Neuronal stem cell (in vitro differentiated cells): ENCODE measurements at regions not wholly inside any gene's neighbourhood (a gene's known extent, or its start where the extent isn't known, plus 50 kb on each side); places are given as distances from the start of the nearest gene placed in this dataset.

Experiments
- DNase-seq: peaks from one replicate; pipeline ENCODE4 v3.0.0-alpha.2; 2013; ENCODE audit warnings: low spot score
- H2AFZ ChIP-seq: one replicate; pipeline ENCODE4 v1.6.1; 2013; ENCODE audit warnings: mild to moderate bottlenecking, low read length, inconsistent platforms
- H2AK5ac ChIP-seq: 2 replicates; pipeline ENCODE4 v1.6.1; 2013; ENCODE audit warnings: low read depth, mild to moderate bottlenecking, inconsistent platforms, low read length, moderate library complexity, mixed read lengths
- H2BK120ac ChIP-seq: 2 replicates; pipeline ENCODE4 v1.6.1; 2013; ENCODE audit warnings: low read depth, mild to moderate bottlenecking, inconsistent platforms, low read length, moderate library complexity, mixed read lengths
- H2BK12ac ChIP-seq: one replicate; pipeline ENCODE4 v1.6.1; 2013; ENCODE audit warnings: low read length, inconsistent platforms
- H2BK15ac ChIP-seq: 2 replicates; pipeline ENCODE4 v1.6.1; 2013; ENCODE audit warnings: mild to moderate bottlenecking, low read length, inconsistent platforms, mixed read lengths
- H2BK5ac ChIP-seq: one replicate; pipeline ENCODE4 v1.6.1; 2013; ENCODE audit warnings: inconsistent platforms, mild to moderate bottlenecking, low read length, moderate library complexity
- H3K14ac ChIP-seq: one replicate; pipeline ENCODE4 v1.6.1; 2013; ENCODE audit warnings: low read length, inconsistent platforms
- H3K18ac ChIP-seq: 2 replicates; pipeline ENCODE4 v1.6.1; 2013; ENCODE audit warnings: low read length, inconsistent platforms
- H3K23ac ChIP-seq: 2 replicates; pipeline ENCODE4 v1.6.1; 2013; ENCODE audit warnings: low read depth, mild to moderate bottlenecking, mixed read lengths, low read length, inconsistent platforms; ENCODE audit not compliant: poor library complexity
- H3K27ac ChIP-seq: replicated peaks from 3 replicates; pipeline ENCODE4 v1.5.1; 2013; ENCODE audit warnings: low read length, inconsistent platforms
- H3K27me3 ChIP-seq, 3 experiments: 2 replicates each; pipeline ENCODE4 v1.6.1; 2013; ENCODE audit warnings: low read length in 3 of 3, mild to moderate bottlenecking in 2 of 3, inconsistent platforms in 1 of 3, low read depth in 1 of 3, mixed read lengths in 1 of 3, moderate library complexity in 1 of 3; ENCODE audit not compliant: control insufficient read depth in 3 of 3, insufficient read depth in 3 of 3
- H3K36me3 ChIP-seq, 2 donors: replicated peaks in 1 of 2; 2 replicates each; pipeline ENCODE4 v1.6.1; 2013; ENCODE audit warnings: low read length in 2 of 2; ENCODE audit not compliant: control insufficient read depth in 2 of 2, insufficient read depth in 2 of 2
- H3K4ac ChIP-seq: 2 replicates; pipeline ENCODE4 v1.6.1; 2013; ENCODE audit warnings: inconsistent platforms, mild to moderate bottlenecking, low read length, moderate library complexity
- H3K4me1 ChIP-seq, 2 donors: 1 replicate in 1 of 2; 2 replicates in 1 of 2; pipeline ENCODE4 v1.6.1; 2013; ENCODE audit warnings: low read length in 2 of 2, low read depth in 1 of 2; ENCODE audit not compliant: control insufficient read depth in 2 of 2, insufficient read depth in 1 of 2
- H3K4me2 ChIP-seq: one replicate; pipeline ENCODE4 v1.6.1; 2013; ENCODE audit warnings: mild to moderate bottlenecking, low read length, inconsistent platforms; ENCODE audit not compliant: insufficient read depth, poor library complexity, severe bottlenecking
- H3K4me3 ChIP-seq, 2 donors: 2 replicates each; pipeline ENCODE4 v1.5.1; 2013; ENCODE audit warnings: low read length in 2 of 2, mild to moderate bottlenecking in 2 of 2, inconsistent platforms in 1 of 2, moderate library complexity in 1 of 2
- H3K79me1 ChIP-seq: one replicate; pipeline ENCODE4 v1.6.1; 2013; ENCODE audit warnings: low read depth, mild to moderate bottlenecking, inconsistent platforms, low read length, moderate library complexity
- H3K9ac ChIP-seq: one replicate; pipeline ENCODE4 v1.6.1; 2013; ENCODE audit warnings: mild to moderate bottlenecking, low read depth, low read length, inconsistent platforms; ENCODE audit not compliant: poor library complexity
- H3K9me3 ChIP-seq, 2 donors: replicated peaks in 1 of 2; 2 replicates each; pipeline versions ENCODE3 to v1.6.1; 2013; ENCODE audit warnings: low read length in 2 of 2, mild to moderate bottlenecking in 2 of 2, inconsistent platforms in 1 of 2, low read depth in 1 of 2, mixed read lengths in 1 of 2, moderate library complexity in 1 of 2; ENCODE audit not compliant: control insufficient read depth in 2 of 2, insufficient read depth in 1 of 2
- H4K8ac ChIP-seq: one replicate; pipeline ENCODE4 v1.6.1; 2013; ENCODE audit warnings: low read depth, mild to moderate bottlenecking, inconsistent platforms, low read length, moderate library complexity
- H4K91ac ChIP-seq: one replicate; pipeline ENCODE4 v1.6.1; 2013; ENCODE audit warnings: low read length, low read depth, mild to moderate bottlenecking, inconsistent platforms; ENCODE audit not compliant: poor library complexity
- WGBS, 2 donors: extraction: QIAGEN DNeasy Blood & Tissue Kit; methylation state at CpG; one replicate each; pipeline ENCODE4 v1.1.7; 2013; ENCODE audit warnings: missing lambda C conversion rate in 2 of 2, mixed read lengths in 1 of 2; ENCODE audit not compliant: insufficient read length in 2 of 2, insufficient replicate concordance in 1 of 2; ENCODE audit errors: extremely low coverage in 2 of 2; 5-methylcytosine and 5-hydroxymethylcytosine counted together

DNA sequence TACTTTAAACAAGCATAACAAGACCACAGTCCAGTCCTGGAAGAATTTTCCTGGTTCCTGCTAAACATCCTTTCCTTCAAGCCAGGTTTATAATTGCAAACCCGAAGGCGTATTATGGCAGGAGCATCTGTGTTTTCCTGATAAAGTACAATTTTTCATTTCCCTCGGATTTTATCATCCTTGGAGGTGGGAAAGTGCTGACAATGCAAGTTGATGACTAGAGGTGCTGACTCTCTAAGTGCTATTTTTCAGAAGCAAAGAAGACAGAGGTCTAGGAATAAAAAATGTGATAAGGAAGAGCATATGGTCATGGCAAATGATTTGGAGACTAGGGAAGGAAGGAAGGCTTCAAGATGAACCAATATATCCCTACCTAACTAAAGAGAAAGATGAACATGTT lies 703.2 kb upstream of the LRRN3 start:
- H3K9me3 ChIP-seq: no peaks in the 10 kb centered on the region
- H2AK5ac ChIP-seq: no peak overlapping the region
- peaks cover 3 to 11% of the 10 kb centered on the region in 2 donors for H3K4me1 ChIP-seq
- H3K4me2 ChIP-seq: no peak overlapping the region
- no peak overlapping the region for H4K8ac ChIP-seq
- H3K23ac ChIP-seq: no peak overlapping the region
- no peak overlapping the region for H2BK12ac ChIP-seq
- H2BK5ac ChIP-seq: no peak overlapping the region
- no peak overlapping the region for H2BK15ac ChIP-seq
- no peak overlapping the region for H3K14ac ChIP-seq
- no peak overlapping the region for H3K4me3 ChIP-seq
- no peak overlapping the region for H2BK120ac ChIP-seq
- no peak overlapping the region for H3K4ac ChIP-seq
- H3K18ac ChIP-seq: no peak overlapping the region
- DNase-seq: no peak
- no peak overlapping the region for H3K27ac ChIP-seq
- H2AFZ ChIP-seq: no peak overlapping the region
- H3K79me1 ChIP-seq: no peaks in the 10 kb centered on the region
- no peaks in the 10 kb centered on the region for H3K27me3 ChIP-seq
- no CpG with 5 or more reads among the region's 3 CpGs for WGBS, 2 donors
- no peak overlapping the region for H3K9ac ChIP-seq
- no peaks in the 10 kb centered on the region for H3K36me3 ChIP-seq
- no peak overlapping the region for H4K91ac ChIP-seq

DNA sequence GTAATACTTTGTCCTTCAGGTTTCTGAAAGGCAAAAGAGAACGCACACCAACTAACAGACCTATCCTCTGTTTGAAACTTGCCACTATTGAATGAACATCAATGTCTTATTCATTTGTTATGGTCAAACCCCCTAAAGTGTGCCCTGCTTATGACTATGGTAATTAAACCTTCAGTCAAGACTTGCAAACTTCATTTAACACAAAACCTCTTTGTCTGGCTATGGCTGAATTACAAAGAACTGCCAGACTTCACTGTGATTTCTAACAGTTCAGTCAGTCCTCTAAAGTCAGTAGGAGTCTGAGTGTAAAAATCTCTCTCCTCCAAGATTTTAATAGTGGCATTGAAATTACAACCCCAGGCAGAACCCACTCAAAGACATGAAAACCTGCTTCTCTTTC lies 702.5 kb upstream of the LRRN3 start:
- Histone ChIP-seq H3K36me3 (no peaks in the 10 kb centered on the region), H2BK12ac (no peak overlapping the region), H2BK15ac (no peak overlapping the region), H3K9ac (no peak overlapping the region), H2AFZ (peak overlapping the region; percentile 38), H2BK5ac (no peak overlapping the region), H3K14ac (no peak overlapping the region), H4K91ac (no peak overlapping the region), H2AK5ac (no peak overlapping the region), H2BK120ac (no peak overlapping the region), H3K4me1 (peaks cover 3 to 11% of the 10 kb centered on the region in 2 donors), H3K4ac (no peak overlapping the region), H3K4me2 (no peak overlapping the region), H4K8ac (no peak overlapping the region), H3K79me1 (no peaks in the 10 kb centered on the region), H3K4me3 (no peak overlapping the region), H3K23ac (no peak overlapping the region), H3K18ac (no peak overlapping the region), H3K9me3 (no peaks in the 10 kb centered on the region), H3K27me3 (no peaks in the 10 kb centered on the region), H3K27ac (no peak overlapping the region)
- no CpG with 5 or more reads among the region's 1 CpG for WGBS, 2 donors
- DNase-seq: no peak

DNA sequence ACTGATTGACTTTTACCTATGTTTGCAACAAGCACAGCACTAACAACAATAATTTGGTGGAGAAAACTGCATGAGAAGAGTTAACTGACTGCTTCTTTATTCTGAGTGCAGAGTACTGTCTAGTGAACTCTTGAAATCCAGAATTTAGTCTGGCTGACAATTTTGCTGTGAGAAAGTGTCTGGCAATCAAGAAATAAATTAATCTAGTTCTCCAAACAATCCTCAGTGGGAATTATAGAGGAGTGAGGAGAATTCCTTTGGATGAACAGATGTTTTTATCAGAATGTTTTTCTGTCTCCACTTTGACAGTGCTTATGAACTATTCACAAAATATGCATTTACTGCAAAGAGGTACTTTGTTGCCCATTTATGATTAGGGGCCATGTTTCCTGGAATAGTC lies 694.9 kb upstream of the LRRN3 start:
- H3K18ac ChIP-seq: no peak overlapping the region
- H3K79me1 ChIP-seq: no peaks in the 10 kb centered on the region
- H3K9me3 ChIP-seq: no peaks in the 10 kb centered on the region
- H3K4ac ChIP-seq: no peak overlapping the region
- no peak overlapping the region for H3K23ac ChIP-seq
- no peak overlapping the region for H3K4me3 ChIP-seq
- peaks cover 0 to 2% of the 10 kb centered on the region in 2 donors for H3K4me1 ChIP-seq
- no peak overlapping the region for H3K14ac ChIP-seq
- H4K91ac ChIP-seq: no peak overlapping the region
- H2BK12ac ChIP-seq: no peak overlapping the region
- H2AK5ac ChIP-seq: no peak overlapping the region
- no peak overlapping the region for H4K8ac ChIP-seq
- no peak overlapping the region for H3K4me2 ChIP-seq
- DNase-seq: no peak
- no peak overlapping the region for H2AFZ ChIP-seq
- no peaks in the 10 kb centered on the region for H3K36me3 ChIP-seq
- H3K27me3 ChIP-seq: no peaks in the 10 kb centered on the region
- H3K9ac ChIP-seq: no peak overlapping the region
- H2BK5ac ChIP-seq: no peak overlapping the region
- no peak overlapping the region for H2BK15ac ChIP-seq
- no peak overlapping the region for H3K27ac ChIP-seq
- no peak overlapping the region for H2BK120ac ChIP-seq

DNA sequence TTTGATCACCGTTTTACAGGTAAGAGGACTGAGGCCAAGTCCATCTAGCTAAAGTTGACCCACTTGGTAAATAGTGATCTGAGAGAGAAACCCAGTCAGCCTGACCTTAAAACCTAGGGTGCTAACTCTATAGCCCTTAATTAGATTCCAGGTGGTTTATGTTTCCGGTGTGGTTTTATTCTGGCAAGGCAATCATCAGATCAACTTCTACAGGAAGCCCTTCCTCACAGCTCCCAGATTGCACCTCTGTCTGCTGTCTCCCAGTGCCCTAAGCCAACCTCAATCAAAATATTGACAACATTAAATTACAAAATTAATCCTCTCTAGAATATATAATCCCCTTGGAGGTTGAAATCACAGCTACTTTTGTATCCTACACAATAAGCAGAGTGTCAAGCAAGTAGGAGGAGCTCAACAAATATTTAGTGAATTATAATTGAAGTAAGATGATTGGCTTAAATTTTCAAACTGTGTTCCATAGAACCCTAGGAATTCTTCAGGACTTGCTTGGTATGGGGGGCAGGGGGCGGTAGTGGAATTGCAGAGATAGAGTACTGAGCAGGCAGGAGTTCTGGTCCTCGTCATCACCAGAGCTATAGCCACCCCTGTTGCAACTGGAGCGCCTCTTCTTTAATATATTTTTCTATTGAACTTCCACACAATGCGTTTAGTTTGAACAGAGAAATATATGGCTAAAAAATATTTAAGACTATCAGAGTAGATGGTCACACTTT lies 692.8 kb upstream of the LRRN3 start:
- no peak overlapping the region for H2AK5ac ChIP-seq
- H2BK15ac ChIP-seq: no peak overlapping the region
- H3K9me3 ChIP-seq: no peaks in the 10 kb centered on the region
- no peak overlapping the region for H2BK5ac ChIP-seq
- H3K4me2 ChIP-seq: no peak overlapping the region
- peaks cover 0 to 2% of the 10 kb centered on the region in 2 donors for H3K4me1 ChIP-seq
- no peak overlapping the region for H3K4me3 ChIP-seq
- H3K23ac ChIP-seq: no peak overlapping the region
- no peak overlapping the region for H3K14ac ChIP-seq
- no CpG with 5 or more reads among the region's 6 CpGs for WGBS, 2 donors
- H3K27me3 ChIP-seq: no peaks in the 10 kb centered on the region
- H3K36me3 ChIP-seq: no peaks in the 10 kb centered on the region
- no peak overlapping the region for H4K8ac ChIP-seq
- H3K18ac ChIP-seq: no peak overlapping the region
- no peak overlapping the region for H2AFZ ChIP-seq
- no peaks in the 10 kb centered on the region for H3K79me1 ChIP-seq
- no peak overlapping the region for H4K91ac ChIP-seq
- H3K4ac ChIP-seq: no peak overlapping the region
- H3K27ac ChIP-seq: no peak overlapping the region
- H3K9ac ChIP-seq: no peak overlapping the region
- no peak overlapping the region for H2BK12ac ChIP-seq
- no peak overlapping the region for H2BK120ac ChIP-seq
- no peak for DNase-seq
